ENCODE measurements at regions not wholly inside any gene's neighbourhood (a gene's known extent, or its start where the extent isn't known, plus 50 kb on each side); places are given as distances from the start of the nearest gene placed in this dataset.

GRCh38 chr5:162721125-162721524 lies 653.6 kb downstream of the GABRG2 start:
- no peak for FAIRE-seq

GRCh38 chr5:162752612-162753011 lies 684.8 kb upstream of the CCNG1 start:
- TF ChIP-seq CTCF (IDR thresholded peaks at IDR 0.05; ENCODE audit: insufficient read depth, missing control alignments) = no peak
- FAIRE-seq (no peak), DNase-seq (ENCODE audit: insufficient read length, low spot score) (no peak)

More at GRCh38 chr5:162721125-162721524, 653.6 kb downstream of the GABRG2 start:
- no peak for DNase-seq (ENCODE audit: insufficient read length, low spot score)
- TF ChIP-seq CTCF (IDR thresholded peaks at IDR 0.05; ENCODE audit: insufficient read depth, missing control alignments) = no peak

GRCh38 chr5:162762119-162762518 lies 675.3 kb upstream of the CCNG1 start:
- no peak for FAIRE-seq
- no peak for DNase-seq (ENCODE audit: insufficient read length, low spot score)

GRCh38 chr5:162769019-162769418 lies 668.4 kb upstream of the CCNG1 start:
- DNase-seq (ENCODE audit: insufficient read length, low spot score) = no peak
- peak; percentile 87 for FAIRE-seq
- TF ChIP-seq CTCF (IDR thresholded peaks at IDR 0.05; ENCODE audit: insufficient read depth, missing control alignments) = no peak

More at GRCh38 chr5:162762119-162762518, 675.3 kb upstream of the CCNG1 start:
- TF ChIP-seq CTCF (IDR thresholded peaks at IDR 0.05; ENCODE audit: insufficient read depth, missing control alignments) = no peak

- TF ChIP-seq CTCF (IDR thresholded peaks at IDR 0.05; ENCODE audit: insufficient read depth, missing control alignments) = no peak
- DNase-seq (ENCODE audit: insufficient read length, low spot score) = no peak
- FAIRE-seq = no peak
Measured at GRCh38 chr5:162785673-162786072, 651.7 kb upstream of the CCNG1 start.

GRCh38 chr5:162786234-162786633 lies 651.2 kb upstream of the CCNG1 start:
- DNase-seq (ENCODE audit: insufficient read length, low spot score) = no peak
- FAIRE-seq = no peak
- no peak for TF ChIP-seq CTCF (IDR thresholded peaks at IDR 0.05; ENCODE audit: insufficient read depth, missing control alignments)

GRCh38 chr5:162796507-162796906 lies 640.9 kb upstream of the CCNG1 start:
- DNase-seq (ENCODE audit: insufficient read length, low spot score) = no peak
- no peak for TF ChIP-seq CTCF (IDR thresholded peaks at IDR 0.05; ENCODE audit: insufficient read depth, missing control alignments)
- peak; percentile 21 for FAIRE-seq
